DND-41 (cell line): ENCODE measurements at regions not wholly inside any gene's neighbourhood (a gene's known extent, or its start where the extent isn't known, plus 50 kb on each side); places are given as distances from the start of the nearest gene placed in this dataset.

Experiments used
- CTCF ChIP-seq: IDR thresholded peaks from 2 replicates; pipeline ENCODE4 v1.5.1; 2012; ENCODE audit warnings: borderline replicate concordance, low read length, moderate library complexity, mild to moderate bottlenecking; ENCODE audit not compliant: poor library complexity, severe bottlenecking; ENCODE audit errors: extremely low read depth
- EZH2 ChIP-seq: IDR thresholded peaks from 3 replicates; pipeline ENCODE4 v1.6.1; 2012; ENCODE audit warnings: borderline replicate concordance, low read depth, mild to moderate bottlenecking, moderate library complexity, low read length, inconsistent platforms; ENCODE audit not compliant: severe bottlenecking

- no peak for TF ChIP-seq CTCF
- no peak for TF ChIP-seq EZH2
Measured at GRCh38 chr5:10099548-10099947, 150.1 kb downstream of the ATPSCKMT start.
